Neural cell (in vitro differentiated cells): ENCODE measurements at regions not wholly inside any gene's neighbourhood (a gene's known extent, or its start where the extent isn't known, plus 50 kb on each side); places are given as distances from the start of the nearest gene placed in this dataset.

Experiments
- H2AFZ ChIP-seq: fragments of 200-600, 300-800 bp; sonication (generic), shearing (Covaris generic); 2 replicates; pipeline ENCODE4 v1.6.0; 2014; ENCODE audit warnings: low read depth, mild to moderate bottlenecking, antibody characterized with exemption, low read length, moderate library complexity
- H3F3A ChIP-seq: fragments of 200-600 bp; shearing (Covaris generic); 2 replicates; pipeline ENCODE4 v1.6.1; 2016; ENCODE audit warnings: mild to moderate bottlenecking, moderate library complexity, mixed read lengths, antibody characterized with exemption, low read length; ENCODE audit not compliant: insufficient read depth, poor library complexity, severe bottlenecking
- H3K27ac ChIP-seq: fragments of 200-600, 300-800 bp; sonication (generic), shearing (Covaris generic); 2 replicates; pipeline ENCODE4 v1.5.1; 2014; ENCODE audit warnings: mild to moderate bottlenecking, low read length, moderate library complexity
- H3K27me3 ChIP-seq: fragments of 300-800, 200-600 bp; sonication (generic), shearing (Covaris generic); 2 replicates; pipeline ENCODE4 v1.6.0; 2014; ENCODE audit warnings: mild to moderate bottlenecking, low read depth, low read length, moderate library complexity; ENCODE audit not compliant: insufficient read depth
- H3K36me3 ChIP-seq: fragments of 300-800, 200-600 bp; sonication (generic), shearing (Covaris generic); 2 replicates; pipeline ENCODE4 v1.5.1; 2014; ENCODE audit warnings: mild to moderate bottlenecking, antibody characterized with exemption, low read length, moderate library complexity; ENCODE audit not compliant: insufficient read depth
- H3K4me2 ChIP-seq: fragments of 300-800, 200-600 bp; sonication (generic), shearing (Covaris generic); 2 replicates; pipeline ENCODE4 v1.6.0; 2014; ENCODE audit warnings: mild to moderate bottlenecking, low read length
- H3K4me3 ChIP-seq: fragments of 300-800, 200-600 bp; sonication (generic), shearing (Covaris generic); 2 replicates; pipeline ENCODE4 v1.5.1; 2014; ENCODE audit warnings: mild to moderate bottlenecking, low read length, moderate library complexity
- H3K79me2 ChIP-seq: fragments of 200-600 bp; shearing (Covaris generic); replicated peaks from 2 replicates; pipeline ENCODE4 v1.6.0; 2014; ENCODE audit warnings: mild to moderate bottlenecking, low read length, moderate library complexity; ENCODE audit not compliant: insufficient read depth
- H3K9ac ChIP-seq: fragments of 300-800, 200-600 bp; sonication (generic), shearing (Covaris generic); 2 replicates; pipeline ENCODE4 v1.6.1; 2016; ENCODE audit warnings: mild to moderate bottlenecking, low read length, mixed read lengths
- H3K9me2 ChIP-seq: fragments of 200-600 bp; shearing (Covaris generic); 2 replicates; pipeline ENCODE4 v1.6.1; 2016; ENCODE audit warnings: mild to moderate bottlenecking, low read length, mixed read lengths; ENCODE audit not compliant: insufficient read depth
- H3K9me3 ChIP-seq: fragments of 200-600, 300-800 bp; sonication (generic), shearing (Covaris generic); 2 replicates; pipeline ENCODE4 v1.6.1; 2016; ENCODE audit warnings: mild to moderate bottlenecking, mixed run types, low read length, moderate library complexity, mixed read lengths
- H4K20me1 ChIP-seq: fragments of 200-600 bp; shearing (Covaris generic); 2 replicates; pipeline ENCODE4 v1.6.1; 2016; ENCODE audit warnings: mild to moderate bottlenecking, mixed run types; ENCODE audit not compliant: insufficient read depth
- EP300 ChIP-seq: fragments of 450-650 bp; conservative IDR thresholded peaks from 2 replicates; pipeline ENCODE4 v1.6.1; 2014; ENCODE audit warnings: antibody characterized with exemption, mild to moderate bottlenecking, moderate library complexity; ENCODE audit not compliant: poor library complexity, severe bottlenecking
- EZH2 ChIP-seq: fragments of 200-600, 300-800 bp; shearing (Covaris generic), sonication (generic); IDR thresholded peaks from 2 replicates; pipeline ENCODE4 v1.6.1; 2014; ENCODE audit warnings: antibody characterized with exemption, low read length, borderline replicate concordance, mild to moderate bottlenecking; ENCODE audit not compliant: insufficient read depth, poor library complexity, severe bottlenecking
- MXI1 ChIP-seq: fragments of 450-650 bp; conservative IDR thresholded peaks from 2 replicates; pipeline ENCODE4 v1.6.1; 2014; ENCODE audit warnings: antibody characterized with exemption, mild to moderate bottlenecking; ENCODE audit not compliant: poor library complexity, severe bottlenecking
- POLR2AphosphoS5 ChIP-seq: IDR thresholded peaks from 2 replicates; pipeline ENCODE4 v1.6.1; 2012
- RAD21 ChIP-seq: fragments of 450-650 bp; conservative IDR thresholded peaks from 2 replicates; pipeline ENCODE4 v1.6.1; 2014; ENCODE audit warnings: antibody characterized with exemption, mild to moderate bottlenecking, moderate library complexity
- SMC3 ChIP-seq: fragments of 450-650 bp; conservative IDR thresholded peaks from 2 replicates; pipeline ENCODE4 v1.6.1; 2014; ENCODE audit warnings: antibody characterized with exemption, mild to moderate bottlenecking, moderate library complexity; ENCODE audit not compliant: poor library complexity
- TAF1 ChIP-seq: IDR thresholded peaks from 2 replicates; pipeline ENCODE4 v1.6.1; 2012; ENCODE audit warnings: low read depth
- TF ChIP-seq, protein P1 (sequence below): IDR thresholded peaks from 2 replicates; pipeline ENCODE4 v1.6.1; 2012; ENCODE audit warnings: borderline replicate concordance
- TF ChIP-seq, protein P2 (sequence below): fragments of 450-650 bp; IDR thresholded peaks from 2 replicates; pipeline ENCODE4 v1.5.1; 2014; ENCODE audit warnings: antibody characterized with exemption, mild to moderate bottlenecking, moderate library complexity; ENCODE audit not compliant: poor library complexity, severe bottlenecking

DNA sequence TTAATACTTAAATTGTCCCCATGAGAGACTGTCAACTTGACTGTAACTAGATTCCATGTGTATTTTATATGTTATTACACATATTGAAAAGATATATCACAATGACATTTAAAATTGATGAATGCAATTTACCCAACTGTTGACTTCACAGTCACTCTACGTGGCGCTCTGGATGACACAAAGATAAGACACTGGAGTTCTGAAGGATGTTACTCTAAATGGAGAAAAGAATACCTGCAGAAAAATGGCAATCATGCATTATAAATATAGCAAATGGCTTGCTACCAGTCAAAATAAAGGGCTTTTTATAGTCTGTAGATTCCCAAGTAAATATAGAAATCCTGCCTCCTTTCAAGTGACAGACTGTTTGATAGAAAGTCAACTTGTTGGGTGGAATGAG is 143.6 kb upstream of the KLF6 start:
- Histone ChIP-seq H3K4me2 (no peak overlapping the region), H3K9ac (no peak overlapping the region), H3K79me2 (no peaks in the 10 kb centered on the region), H3K4me3 (no peak overlapping the region), H3F3A (no peaks in the 10 kb centered on the region), H3K9me3 (no peaks in the 10 kb centered on the region), H3K27me3 (no peaks in the 10 kb centered on the region), H4K20me1 (no peaks in the 10 kb centered on the region), H3K36me3 (no peaks in the 10 kb centered on the region), H3K27ac (no peak overlapping the region), H2AFZ (no peak overlapping the region), H3K9me2 (no peaks in the 10 kb centered on the region)
- TF ChIP-seq, protein P1, sequence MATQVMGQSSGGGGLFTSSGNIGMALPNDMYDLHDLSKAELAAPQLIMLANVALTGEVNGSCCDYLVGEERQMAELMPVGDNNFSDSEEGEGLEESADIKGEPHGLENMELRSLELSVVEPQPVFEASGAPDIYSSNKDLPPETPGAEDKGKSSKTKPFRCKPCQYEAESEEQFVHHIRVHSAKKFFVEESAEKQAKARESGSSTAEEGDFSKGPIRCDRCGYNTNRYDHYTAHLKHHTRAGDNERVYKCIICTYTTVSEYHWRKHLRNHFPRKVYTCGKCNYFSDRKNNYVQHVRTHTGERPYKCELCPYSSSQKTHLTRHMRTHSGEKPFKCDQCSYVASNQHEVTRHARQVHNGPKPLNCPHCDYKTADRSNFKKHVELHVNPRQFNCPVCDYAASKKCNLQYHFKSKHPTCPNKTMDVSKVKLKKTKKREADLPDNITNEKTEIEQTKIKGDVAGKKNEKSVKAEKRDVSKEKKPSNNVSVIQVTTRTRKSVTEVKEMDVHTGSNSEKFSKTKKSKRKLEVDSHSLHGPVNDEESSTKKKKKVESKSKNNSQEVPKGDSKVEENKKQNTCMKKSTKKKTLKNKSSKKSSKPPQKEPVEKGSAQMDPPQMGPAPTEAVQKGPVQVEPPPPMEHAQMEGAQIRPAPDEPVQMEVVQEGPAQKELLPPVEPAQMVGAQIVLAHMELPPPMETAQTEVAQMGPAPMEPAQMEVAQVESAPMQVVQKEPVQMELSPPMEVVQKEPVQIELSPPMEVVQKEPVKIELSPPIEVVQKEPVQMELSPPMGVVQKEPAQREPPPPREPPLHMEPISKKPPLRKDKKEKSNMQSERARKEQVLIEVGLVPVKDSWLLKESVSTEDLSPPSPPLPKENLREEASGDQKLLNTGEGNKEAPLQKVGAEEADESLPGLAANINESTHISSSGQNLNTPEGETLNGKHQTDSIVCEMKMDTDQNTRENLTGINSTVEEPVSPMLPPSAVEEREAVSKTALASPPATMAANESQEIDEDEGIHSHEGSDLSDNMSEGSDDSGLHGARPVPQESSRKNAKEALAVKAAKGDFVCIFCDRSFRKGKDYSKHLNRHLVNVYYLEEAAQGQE = peak; percentile 82
- TF ChIP-seq RAD21 (peak; percentile 31), POLR2AphosphoS5 (peak; percentile 85), EP300 (peak; percentile 93)
- TF ChIP-seq, protein P2, sequence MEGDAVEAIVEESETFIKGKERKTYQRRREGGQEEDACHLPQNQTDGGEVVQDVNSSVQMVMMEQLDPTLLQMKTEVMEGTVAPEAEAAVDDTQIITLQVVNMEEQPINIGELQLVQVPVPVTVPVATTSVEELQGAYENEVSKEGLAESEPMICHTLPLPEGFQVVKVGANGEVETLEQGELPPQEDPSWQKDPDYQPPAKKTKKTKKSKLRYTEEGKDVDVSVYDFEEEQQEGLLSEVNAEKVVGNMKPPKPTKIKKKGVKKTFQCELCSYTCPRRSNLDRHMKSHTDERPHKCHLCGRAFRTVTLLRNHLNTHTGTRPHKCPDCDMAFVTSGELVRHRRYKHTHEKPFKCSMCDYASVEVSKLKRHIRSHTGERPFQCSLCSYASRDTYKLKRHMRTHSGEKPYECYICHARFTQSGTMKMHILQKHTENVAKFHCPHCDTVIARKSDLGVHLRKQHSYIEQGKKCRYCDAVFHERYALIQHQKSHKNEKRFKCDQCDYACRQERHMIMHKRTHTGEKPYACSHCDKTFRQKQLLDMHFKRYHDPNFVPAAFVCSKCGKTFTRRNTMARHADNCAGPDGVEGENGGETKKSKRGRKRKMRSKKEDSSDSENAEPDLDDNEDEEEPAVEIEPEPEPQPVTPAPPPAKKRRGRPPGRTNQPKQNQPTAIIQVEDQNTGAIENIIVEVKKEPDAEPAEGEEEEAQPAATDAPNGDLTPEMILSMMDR = no peak

DNA sequence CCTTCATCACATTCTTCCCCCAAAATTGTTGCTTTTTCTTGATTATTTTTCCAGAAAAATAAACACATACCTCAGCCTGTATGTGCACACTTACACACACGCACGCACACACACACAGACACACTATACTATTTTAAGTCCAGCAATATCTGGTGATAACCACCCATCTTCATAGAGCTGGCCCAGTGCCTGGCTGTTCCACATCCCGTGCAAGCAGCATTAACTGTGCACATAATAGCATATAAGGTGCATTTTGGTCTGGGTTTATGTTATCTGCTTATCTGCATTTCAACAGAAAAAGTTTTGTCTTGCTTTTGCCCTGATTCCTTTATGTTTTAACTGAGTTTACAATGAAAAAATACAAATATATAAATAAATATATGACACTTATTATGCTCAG is 143.1 kb upstream of the KLF6 start:
- H3F3A ChIP-seq = no peaks in the 10 kb centered on the region
- H3K79me2 ChIP-seq = no peaks in the 10 kb centered on the region
- TF ChIP-seq EP300 = no peak
- TF ChIP-seq TAF1 = no peak
- TF ChIP-seq, protein P2 = no peak
- TF ChIP-seq, protein P1 = no peak
- no peak for TF ChIP-seq SMC3
- TF ChIP-seq POLR2AphosphoS5 = no peak
- no peak for TF ChIP-seq EZH2
- TF ChIP-seq RAD21 = no peak
- TF ChIP-seq MXI1 = no peak
- H2AFZ ChIP-seq = no peak overlapping the region
- H3K4me3 ChIP-seq = no peak overlapping the region
- no peaks in the 10 kb centered on the region for H3K9me3 ChIP-seq
- H3K4me2 ChIP-seq = no peak overlapping the region
- H3K36me3 ChIP-seq = no peaks in the 10 kb centered on the region
- no peak overlapping the region for H3K27ac ChIP-seq
- no peak overlapping the region for H3K9ac ChIP-seq
- no peaks in the 10 kb centered on the region for H4K20me1 ChIP-seq
- no peaks in the 10 kb centered on the region for H3K9me2 ChIP-seq
- no peaks in the 10 kb centered on the region for H3K27me3 ChIP-seq
